Kidney (tissue), 13 donors: ENCODE measurements at regions not wholly inside any gene's neighbourhood (a gene's known extent, or its start where the extent isn't known, plus 50 kb on each side); places are given as distances from the start of the nearest gene placed in this dataset.

ENCODE experiments used
- DNase-seq, 5 donors: peaks; one replicate each; pipeline ENCODE4 v3.0.0-alpha.2; 2013 to 2020
- FAIRE-seq: peaks from 2 replicates; lab custom pipeline; 2012; peaks lifted over from hg19 to GRCh38; lab: Jason Lieb, UNC
- H3K27ac ChIP-seq, 2 donors: one replicate each; pipeline ENCODE4 v1.7.0; 2013; ENCODE audit warnings: low read depth in 2 of 2, low read length in 2 of 2, inconsistent platforms in 1 of 2
- H3K27me3 ChIP-seq: one replicate; pipeline ENCODE4 v1.7.1; 2013; ENCODE audit warnings: low read length, inconsistent platforms; ENCODE audit not compliant: control insufficient read depth, insufficient read depth
- H3K36me3 ChIP-seq, 3 donors: one replicate each; pipeline versions ENCODE4 v1.7.0 to v1.7.1; 2013; ENCODE audit warnings: low read length in 3 of 3, control low read depth in 1 of 3, inconsistent platforms in 1 of 3; ENCODE audit not compliant: insufficient read depth in 3 of 3, control insufficient read depth in 2 of 3
- H3K4me1 ChIP-seq, 3 donors: one replicate each; pipeline versions ENCODE4 v1.7.0 to v1.7.1; 2013; ENCODE audit warnings: low read length in 3 of 3, inconsistent platforms in 1 of 3, low read depth in 1 of 3; ENCODE audit not compliant: control insufficient read depth in 2 of 3, insufficient read depth in 2 of 3
- H3K4me3 ChIP-seq, 3 donors: one replicate each; pipeline versions ENCODE4 v1.7.0 to v1.8.1; 2013; ENCODE audit warnings: low read length in 3 of 3, control low read depth in 1 of 3, inconsistent platforms in 1 of 3
- H3K9ac ChIP-seq, 3 donors: one replicate each; pipeline versions ENCODE4 v1.7.0 to v1.7.1; 2013; ENCODE audit warnings: low read length in 3 of 3, control low read depth in 1 of 3, inconsistent platforms in 1 of 3
- H3K9me3 ChIP-seq, 3 donors: one replicate each; pipeline versions ENCODE4 v1.7.0 to v1.7.1; 2013; ENCODE audit warnings: low read length in 3 of 3, control low read depth in 1 of 3, inconsistent platforms in 1 of 3; ENCODE audit not compliant: control insufficient read depth in 2 of 3, insufficient read depth in 1 of 3
- intact Hi-C: fragments of 100-400 bp; cut with DNase I; formaldehyde crosslinking; loops from one replicate; pipeline ENCODE4 v1.11.1; 2022
- TF ChIP-seq, protein P1 (sequence below): IDR thresholded peaks from 3 replicates; pipeline ENCODE4 v1.5.1; 2012; ENCODE audit warnings: mild to moderate bottlenecking, moderate library complexity, borderline replicate concordance; ENCODE audit not compliant: insufficient read depth; ENCODE audit errors: extremely low read depth
- donor health status: control.
- donor health status: control.
- donor health status: control.
- donor health status: control.
- donor health status: control.
- donor health status: DM: yes; HTN: yes; CAD: no.
- donor health status: Normal renal cell carcinoma (clear cell type).

DNA sequence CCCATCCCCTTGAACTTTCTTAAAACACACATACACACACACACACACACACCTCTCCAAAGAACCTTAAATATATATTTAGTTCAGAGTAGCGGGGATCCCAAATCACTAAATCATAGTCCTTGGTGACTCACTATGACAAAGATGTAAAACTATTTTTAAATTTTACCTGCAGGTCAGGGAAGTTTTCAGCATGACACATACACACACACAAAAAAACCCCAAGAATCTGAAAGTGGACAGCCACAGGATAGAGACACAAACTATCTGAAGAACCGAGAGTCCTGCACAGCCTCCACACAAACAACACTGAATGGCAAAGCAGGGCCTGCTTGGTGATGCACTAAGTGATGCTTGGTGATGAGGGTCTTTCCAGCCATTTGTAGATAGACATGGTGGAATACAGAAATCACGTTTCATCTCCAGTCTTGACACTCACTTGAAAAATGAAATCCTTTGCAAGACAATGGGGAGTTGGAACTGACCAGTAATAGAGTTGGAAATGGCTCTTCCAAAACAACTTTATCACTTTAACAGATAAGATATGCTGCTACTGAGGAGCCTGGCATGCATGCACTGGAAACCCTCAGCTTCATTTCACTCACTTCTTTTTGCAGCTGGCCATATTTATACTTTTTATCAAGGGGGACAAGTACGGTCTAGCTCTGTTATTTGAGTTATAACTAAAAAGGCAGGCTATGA lies 307.3 kb downstream of the RAPGEF2 start:
- no peaks in the 10 kb centered on the region for H3K36me3 ChIP-seq
- H3K9me3 ChIP-seq: no peaks in the 10 kb centered on the region
- FAIRE-seq: no peak
- no peak overlapping the region for H3K4me3 ChIP-seq
- TF ChIP-seq, protein P1, sequence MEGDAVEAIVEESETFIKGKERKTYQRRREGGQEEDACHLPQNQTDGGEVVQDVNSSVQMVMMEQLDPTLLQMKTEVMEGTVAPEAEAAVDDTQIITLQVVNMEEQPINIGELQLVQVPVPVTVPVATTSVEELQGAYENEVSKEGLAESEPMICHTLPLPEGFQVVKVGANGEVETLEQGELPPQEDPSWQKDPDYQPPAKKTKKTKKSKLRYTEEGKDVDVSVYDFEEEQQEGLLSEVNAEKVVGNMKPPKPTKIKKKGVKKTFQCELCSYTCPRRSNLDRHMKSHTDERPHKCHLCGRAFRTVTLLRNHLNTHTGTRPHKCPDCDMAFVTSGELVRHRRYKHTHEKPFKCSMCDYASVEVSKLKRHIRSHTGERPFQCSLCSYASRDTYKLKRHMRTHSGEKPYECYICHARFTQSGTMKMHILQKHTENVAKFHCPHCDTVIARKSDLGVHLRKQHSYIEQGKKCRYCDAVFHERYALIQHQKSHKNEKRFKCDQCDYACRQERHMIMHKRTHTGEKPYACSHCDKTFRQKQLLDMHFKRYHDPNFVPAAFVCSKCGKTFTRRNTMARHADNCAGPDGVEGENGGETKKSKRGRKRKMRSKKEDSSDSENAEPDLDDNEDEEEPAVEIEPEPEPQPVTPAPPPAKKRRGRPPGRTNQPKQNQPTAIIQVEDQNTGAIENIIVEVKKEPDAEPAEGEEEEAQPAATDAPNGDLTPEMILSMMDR: no peak
- no peaks in the 10 kb centered on the region for H3K27me3 ChIP-seq
- no peak overlapping the region for H3K9ac ChIP-seq
- no peak for DNase-seq
- H3K4me1 ChIP-seq: no peaks in the 10 kb centered on the region
- intact Hi-C loops: no loop called here
- H3K27ac ChIP-seq: no peak overlapping the region

- no peak for FAIRE-seq
- Histone ChIP-seq H3K36me3 (no peaks in the 10 kb centered on the region), H3K9me3 (no peaks in the 10 kb centered on the region), H3K4me1 (no peaks in the 10 kb centered on the region), H3K27ac (no peak overlapping the region), H3K27me3 (no peaks in the 10 kb centered on the region), H3K4me3 (no peak overlapping the region), H3K9ac (no peak overlapping the region)
- intact Hi-C loops: no loop called here
- no peak for DNase-seq
- TF ChIP-seq, protein P1: no peak
These were observed 308.0 kb downstream of the RAPGEF2 start for GRCh38 chr4:159410891-159411290.

- Histone ChIP-seq H3K9me3 (no peaks in the 10 kb centered on the region), H3K4me3 (no peak overlapping the region), H3K27me3 (no peaks in the 10 kb centered on the region), H3K27ac (no peak overlapping the region), H3K9ac (no peak overlapping the region), H3K4me1 (no peaks in the 10 kb centered on the region), H3K36me3 (no peaks in the 10 kb centered on the region)
- TF ChIP-seq, protein P1: no peak
- FAIRE-seq (no peak), DNase-seq (no peak)
- intact Hi-C loops: no loop called here
These were observed 310.5 kb downstream of the RAPGEF2 start for GRCh38 chr4:159413306-159413943.
